ENCODE measurements at regions not wholly inside any gene's neighbourhood (a gene's known extent, or its start where the extent isn't known, plus 50 kb on each side); places are given as distances from the start of the nearest gene placed in this dataset.

DNA sequence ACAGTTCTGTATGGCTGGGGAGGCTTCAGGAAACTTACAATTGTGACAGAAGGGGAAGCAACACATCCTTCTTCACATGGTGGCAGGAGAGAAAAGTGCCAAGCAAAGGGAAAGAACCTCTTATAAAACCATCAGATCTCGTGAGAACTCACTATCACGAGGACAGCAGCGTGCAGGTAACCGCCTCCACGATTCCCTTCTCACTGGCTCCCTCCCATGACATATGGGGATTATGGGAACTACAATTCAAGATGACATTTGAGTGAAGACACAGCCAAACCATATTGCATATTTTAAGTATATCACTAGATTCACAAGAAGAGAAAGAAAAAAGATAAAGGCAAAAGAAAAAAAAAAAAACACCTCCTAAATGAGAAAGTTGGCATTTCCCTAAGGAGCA, 431.9 kb upstream of the RGS17 start:
- intact Hi-C loops (cut with micrococcal nuclease; ENCODE audit: unreplicated experiment): no loop called here
- ChIA-PET CTCF (ENCODE audit: unreplicated experiment) (no interaction called here), POLR2A (interaction anchor here (0.7 kb wide), 1 partner anchor 79 kb away, joined by 3 read pairs; no protein-coding TSS in a partner anchor)
- no TSS peak for BruUV-seq (replicated peaks)
- Histone ChIP-seq H3K79me2 (ENCODE audit: insufficient read depth, low read depth, low read length) (no peaks in the 10 kb centered on the region), H3K27ac (ENCODE audit: low read depth, low read length, poor library complexity, severe bottlenecking) (no peak overlapping the region), H2AFZ (ENCODE audit: low read length) (no peak overlapping the region), H3K4me2 (ENCODE audit: low read length) (no peak overlapping the region), H3K36me3 (ENCODE audit: insufficient read depth, low read length) (no peaks in the 10 kb centered on the region), H3K9me2 (ENCODE audit: insufficient read depth, low read length) (no peaks in the 10 kb centered on the region), H3K4me3 (ENCODE audit: low read depth, low read length, poor library complexity, severe bottlenecking) (no peak overlapping the region), H3K4me1 (ENCODE audit: insufficient read depth, low read length, poor library complexity, severe bottlenecking) (no peaks in the 10 kb centered on the region), H4K20me1 (ENCODE audit: insufficient read depth, low read length) (no peaks in the 10 kb centered on the region), H3K9me3 (ENCODE audit: low read length) (no peaks in the 10 kb centered on the region)
- DNase-seq (ENCODE audit: low spot score): no peak
- TF ChIP-seq, protein P1, sequence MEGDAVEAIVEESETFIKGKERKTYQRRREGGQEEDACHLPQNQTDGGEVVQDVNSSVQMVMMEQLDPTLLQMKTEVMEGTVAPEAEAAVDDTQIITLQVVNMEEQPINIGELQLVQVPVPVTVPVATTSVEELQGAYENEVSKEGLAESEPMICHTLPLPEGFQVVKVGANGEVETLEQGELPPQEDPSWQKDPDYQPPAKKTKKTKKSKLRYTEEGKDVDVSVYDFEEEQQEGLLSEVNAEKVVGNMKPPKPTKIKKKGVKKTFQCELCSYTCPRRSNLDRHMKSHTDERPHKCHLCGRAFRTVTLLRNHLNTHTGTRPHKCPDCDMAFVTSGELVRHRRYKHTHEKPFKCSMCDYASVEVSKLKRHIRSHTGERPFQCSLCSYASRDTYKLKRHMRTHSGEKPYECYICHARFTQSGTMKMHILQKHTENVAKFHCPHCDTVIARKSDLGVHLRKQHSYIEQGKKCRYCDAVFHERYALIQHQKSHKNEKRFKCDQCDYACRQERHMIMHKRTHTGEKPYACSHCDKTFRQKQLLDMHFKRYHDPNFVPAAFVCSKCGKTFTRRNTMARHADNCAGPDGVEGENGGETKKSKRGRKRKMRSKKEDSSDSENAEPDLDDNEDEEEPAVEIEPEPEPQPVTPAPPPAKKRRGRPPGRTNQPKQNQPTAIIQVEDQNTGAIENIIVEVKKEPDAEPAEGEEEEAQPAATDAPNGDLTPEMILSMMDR (conservative IDR thresholded peaks at IDR 0.05; ENCODE audit: low read length): no peak
- no peak for TF ChIP-seq EZH2phosphoT487 (IDR thresholded peaks at IDR 0.05; ENCODE audit: borderline replicate concordance, low read depth, low read length)

GRCh38 chr6:153553627-153554026, 422.5 kb upstream of the RGS17 start:
- intact Hi-C loops (cut with micrococcal nuclease; ENCODE audit: unreplicated experiment): no loop called here
- ChIA-PET POLR2A (no interaction called here), CTCF (ENCODE audit: unreplicated experiment) (no interaction called here)

GRCh38 chr6:153539602-153540001, 408.5 kb upstream of the RGS17 start:
- TF ChIP-seq EZH2phosphoT487 (IDR thresholded peaks at IDR 0.05; ENCODE audit: borderline replicate concordance, low read depth, low read length): no peak
- TF ChIP-seq, protein P1 (conservative IDR thresholded peaks at IDR 0.05; ENCODE audit: low read length): no peak
- no TSS peak for BruUV-seq (replicated peaks)
- Histone ChIP-seq H3K27ac (ENCODE audit: low read depth, low read length, poor library complexity, severe bottlenecking) (no peak overlapping the region), H3K9me2 (ENCODE audit: insufficient read depth, low read length) (no peaks in the 10 kb centered on the region), H3K4me1 (ENCODE audit: insufficient read depth, low read length, poor library complexity, severe bottlenecking) (no peaks in the 10 kb centered on the region), H3K4me3 (ENCODE audit: low read depth, low read length, poor library complexity, severe bottlenecking) (no peak overlapping the region), H4K20me1 (ENCODE audit: insufficient read depth, low read length) (no peaks in the 10 kb centered on the region), H3K36me3 (ENCODE audit: insufficient read depth, low read length) (no peaks in the 10 kb centered on the region), H3K4me2 (ENCODE audit: low read length) (no peak overlapping the region), H2AFZ (ENCODE audit: low read length) (no peak overlapping the region), H3K79me2 (ENCODE audit: insufficient read depth, low read depth, low read length) (no peaks in the 10 kb centered on the region), H3K9me3 (ENCODE audit: low read length) (no peaks in the 10 kb centered on the region)
- CTCF ChIA-PET (ENCODE audit: unreplicated experiment): interaction anchor here (0.6 kb wide), 1 partner anchor 9 kb away, joined by 3 read pairs; no protein-coding TSS in a partner anchor
- intact Hi-C loops (cut with micrococcal nuclease; ENCODE audit: unreplicated experiment): no loop called here
- no peak for DNase-seq (ENCODE audit: low spot score)
- POLR2A ChIA-PET: interaction anchor here (0.6 to 1.5 kb wide), 2 partner anchors 10 to 15 kb away, joined by 4 to 5 read pairs; no protein-coding TSS in a partner anchor

More at GRCh38 chr6:153553627-153554026, 422.5 kb upstream of the RGS17 start:
- no peaks in the 10 kb centered on the region for H3K4me1 ChIP-seq (ENCODE audit: insufficient read depth, low read length, poor library complexity, severe bottlenecking)
- H4K20me1 ChIP-seq (ENCODE audit: insufficient read depth, low read length): no peaks in the 10 kb centered on the region
- H3K27ac ChIP-seq (ENCODE audit: low read depth, low read length, poor library complexity, severe bottlenecking): no peak overlapping the region
- no peak overlapping the region for H3K4me3 ChIP-seq (ENCODE audit: low read depth, low read length, poor library complexity, severe bottlenecking)
- no peak for TF ChIP-seq EZH2phosphoT487 (IDR thresholded peaks at IDR 0.05; ENCODE audit: borderline replicate concordance, low read depth, low read length)
- TF ChIP-seq, protein P1 (conservative IDR thresholded peaks at IDR 0.05; ENCODE audit: low read length): peak; percentile 57
- no peaks in the 10 kb centered on the region for H3K36me3 ChIP-seq (ENCODE audit: insufficient read depth, low read length)
- DNase-seq (ENCODE audit: low spot score): no peak
- H2AFZ ChIP-seq (ENCODE audit: low read length): no peak overlapping the region
- no peaks in the 10 kb centered on the region for H3K9me3 ChIP-seq (ENCODE audit: low read length)
- H3K79me2 ChIP-seq (ENCODE audit: insufficient read depth, low read depth, low read length): no peaks in the 10 kb centered on the region
- H3K9me2 ChIP-seq (ENCODE audit: insufficient read depth, low read length): no peaks in the 10 kb centered on the region
- H3K4me2 ChIP-seq (ENCODE audit: low read length): no peak overlapping the region
- no TSS peak for BruUV-seq (replicated peaks)
